Ammon's horn (tissue), 1 donor: ENCODE measurements at regions not wholly inside any gene's neighbourhood (a gene's known extent, or its start where the extent isn't known, plus 50 kb on each side); places are given as distances from the start of the nearest gene placed in this dataset.
"Not testable (repeated sequence)": the region's sequence is repeated elsewhere in the genome, so short reads cannot be mapped to it uniquely, and the experiment has no call there.

Experiments
- DNase-seq: peaks from one replicate; pipeline ENCODE4 v3.0.0-alpha.2; 2016; ENCODE audit warnings: low spot score

DNA sequence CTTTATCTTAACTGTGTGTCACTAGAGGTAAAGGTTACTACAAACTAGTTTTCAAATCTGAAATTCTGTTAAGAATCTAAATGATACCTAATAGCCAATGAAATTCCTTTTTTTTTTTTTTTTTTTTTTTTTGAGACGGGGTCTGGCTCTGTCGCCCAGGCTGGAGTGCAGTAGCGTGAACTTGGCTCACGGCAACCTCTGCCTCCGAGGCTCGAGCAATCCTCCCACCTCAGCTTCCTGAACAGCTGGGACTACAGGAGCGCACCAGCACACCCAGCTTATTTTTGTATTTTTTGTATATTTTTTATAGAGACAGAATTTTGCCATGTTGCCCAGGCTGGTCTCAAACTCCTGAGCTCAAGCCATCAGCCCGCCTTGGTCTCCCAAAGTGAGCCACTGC is 160.3 kb upstream of the NEBL start:
- no peak for DNase-seq

- no peak for DNase-seq
These were observed 159.3 kb upstream of the NEBL start for GRCh38 chr10:21056461-21056860.

DNA sequence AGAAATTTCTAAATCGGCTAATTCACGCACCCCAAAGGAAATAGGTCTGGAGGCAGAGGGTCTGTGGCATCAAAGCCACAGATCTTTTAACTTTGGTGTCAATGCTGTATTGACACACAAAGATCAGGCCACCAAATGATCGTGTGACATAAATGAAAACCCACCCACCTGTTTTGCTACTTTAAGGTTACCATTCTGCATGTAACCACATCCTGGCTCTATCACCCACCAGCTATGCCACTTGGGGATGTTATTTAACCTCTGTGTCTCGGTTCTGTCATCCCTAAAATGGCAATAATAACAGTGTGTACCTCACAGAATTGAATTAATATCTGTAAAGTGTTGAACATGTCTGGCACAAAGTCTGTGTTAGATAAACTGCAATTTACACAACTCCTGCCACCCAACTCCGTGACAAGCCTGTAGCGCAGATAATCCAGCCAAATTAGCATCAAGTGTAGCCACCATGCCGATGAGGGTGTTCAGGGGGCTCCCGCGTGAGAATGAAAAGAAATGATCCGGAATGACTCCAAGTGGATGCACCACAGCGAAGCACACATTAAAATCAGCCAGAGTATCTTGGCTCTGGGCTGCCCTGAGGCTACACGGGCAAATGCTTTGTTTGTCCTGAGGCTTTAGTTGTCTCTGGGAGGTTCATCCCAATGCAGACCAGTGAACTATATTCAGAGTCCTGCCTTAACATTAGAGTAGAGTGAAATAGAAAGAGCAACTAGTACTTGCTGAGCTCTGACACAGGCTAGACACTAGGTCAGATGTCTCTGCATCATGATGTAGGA is 158.4 kb upstream of the NEBL start:
- DNase-seq = no peak

DNA sequence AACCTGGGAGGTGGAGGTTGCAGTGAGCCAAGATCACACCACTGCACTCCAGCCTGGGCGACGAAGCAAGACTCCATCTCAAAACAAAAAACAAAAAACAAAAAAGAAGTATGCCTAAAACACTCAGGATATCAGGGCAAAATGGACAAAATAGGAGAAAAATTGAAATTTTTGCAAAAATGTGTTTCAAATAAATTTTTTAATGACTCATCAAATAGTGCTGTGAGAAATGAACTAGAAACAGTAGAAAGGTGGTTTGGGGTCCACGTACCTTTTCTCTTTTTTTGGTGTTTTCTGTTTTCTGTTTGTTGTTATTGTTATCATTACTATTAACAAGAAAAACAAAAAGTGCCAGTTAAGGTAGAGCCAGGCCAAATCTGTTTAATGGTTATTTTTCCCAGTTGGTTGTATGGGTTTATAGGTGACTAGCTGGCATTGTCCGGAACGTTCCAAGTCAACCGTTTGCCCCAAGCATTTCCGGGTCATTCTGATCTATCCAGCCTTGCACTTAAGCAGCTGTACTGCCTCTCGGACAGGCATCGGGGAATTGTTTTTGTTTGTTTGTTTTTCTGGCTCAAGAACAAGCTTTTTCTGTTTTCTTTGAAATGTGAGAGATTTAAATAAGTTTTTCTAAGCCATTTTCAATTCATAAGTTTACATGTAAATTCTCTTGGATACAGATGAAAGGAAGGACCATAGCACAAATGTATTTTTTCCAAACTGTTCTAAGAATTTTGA is 157.0 kb upstream of the NEBL start:
- no peak for DNase-seq

- no peak for DNase-seq
These were observed 155.6 kb upstream of the NEBL start for GRCh38 chr10:21052709-21053104.

DNA sequence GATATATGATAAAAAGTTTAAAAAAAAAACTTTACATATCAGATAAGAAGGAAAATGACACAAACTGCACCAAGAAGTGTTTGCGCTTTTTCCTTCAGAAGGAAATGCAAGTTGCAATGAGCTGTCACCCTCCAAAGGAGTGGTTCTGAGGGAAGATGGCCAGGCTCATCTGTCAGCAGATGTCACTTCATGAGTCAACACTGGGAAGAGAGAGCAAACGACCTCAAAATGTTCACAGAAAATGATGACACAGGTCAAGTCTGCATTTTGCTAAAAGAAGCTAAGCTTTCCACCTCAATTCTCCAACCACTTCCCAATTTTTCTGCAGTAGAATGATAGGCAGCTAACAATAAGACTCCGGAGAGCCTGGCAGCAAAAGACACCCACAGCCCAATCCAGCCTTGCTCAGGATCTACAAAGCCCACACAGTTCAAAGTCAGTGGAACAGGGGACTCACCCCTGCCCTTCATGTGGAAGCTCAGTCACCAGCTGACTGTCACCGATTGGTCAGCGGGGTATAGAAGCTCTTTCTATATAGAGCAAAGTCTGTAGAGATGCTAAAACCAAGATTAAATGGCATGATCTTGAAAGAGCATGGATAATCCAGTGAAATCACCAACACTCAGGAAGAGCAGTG is 155.1 kb upstream of the NEBL start:
- no peak for DNase-seq

DNA sequence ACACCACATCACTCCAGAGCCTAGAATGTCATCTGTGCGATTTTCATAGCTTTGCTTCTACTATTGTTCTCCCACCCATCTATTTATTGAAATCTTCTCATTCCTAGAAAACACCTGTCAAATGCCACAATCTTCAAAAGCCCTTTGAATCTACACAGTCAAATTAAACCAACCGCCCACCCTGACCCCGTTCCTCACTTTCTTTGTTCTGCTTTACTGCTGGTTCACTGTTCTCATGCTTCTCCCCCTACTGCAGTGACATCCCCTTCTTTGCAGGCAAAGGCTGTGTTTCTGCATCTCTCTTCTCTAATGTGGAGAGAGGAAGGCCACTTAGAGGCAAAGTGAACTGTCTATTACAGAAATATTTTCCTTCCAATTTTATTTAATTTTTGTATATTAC is 152.4 kb upstream of the NEBL start:
- DNase-seq = no peak

DNA sequence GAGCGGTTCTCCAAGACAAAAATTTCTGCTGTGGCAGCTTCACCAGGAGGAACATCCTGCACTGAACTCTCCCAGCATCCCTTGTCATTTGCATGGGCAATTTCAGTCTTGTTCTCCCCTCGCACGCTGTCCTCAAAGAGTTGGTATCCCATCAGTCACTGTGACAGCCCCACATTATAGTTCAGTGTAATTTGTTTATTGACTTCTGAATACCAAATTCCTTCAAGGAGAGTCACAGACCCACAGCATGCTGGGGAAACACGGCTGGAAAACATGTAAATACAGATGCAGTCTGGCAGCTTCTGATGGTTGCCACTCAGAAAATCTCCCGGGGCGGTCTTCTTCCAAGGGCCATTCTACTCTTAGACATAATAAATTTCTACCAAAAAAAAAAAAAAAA is 151.0 kb upstream of the NEBL start:
- DNase-seq = no peak

DNA sequence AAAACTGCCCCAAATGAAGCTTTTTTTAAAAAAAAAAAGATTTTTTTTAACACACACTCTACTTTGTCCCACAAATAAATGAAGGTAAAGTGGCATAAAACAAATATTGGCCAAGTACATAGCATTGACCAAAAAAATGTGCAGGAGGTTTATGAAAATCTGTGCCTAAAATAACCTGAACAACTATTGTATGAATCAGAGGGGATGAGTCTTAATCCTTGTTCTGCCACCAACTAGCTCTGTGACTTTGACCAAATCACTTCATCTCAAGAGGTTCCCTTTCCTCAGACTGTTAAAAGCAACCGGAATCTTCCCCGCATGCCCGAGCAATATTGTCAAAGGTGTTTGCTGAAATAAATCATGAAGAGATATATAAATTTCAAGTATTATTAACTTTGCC is 150.4 kb upstream of the NEBL start:
- no peak for DNase-seq

- no peak for DNase-seq
These were observed 150.0 kb upstream of the NEBL start for GRCh38 chr10:21047096-21047495.

GRCh38 chr10:21043044-21043443 is 145.9 kb upstream of the NEBL start:
- no peak for DNase-seq

GRCh38 chr10:21042536-21042935 is 145.4 kb upstream of the NEBL start:
- DNase-seq = no peak

DNA sequence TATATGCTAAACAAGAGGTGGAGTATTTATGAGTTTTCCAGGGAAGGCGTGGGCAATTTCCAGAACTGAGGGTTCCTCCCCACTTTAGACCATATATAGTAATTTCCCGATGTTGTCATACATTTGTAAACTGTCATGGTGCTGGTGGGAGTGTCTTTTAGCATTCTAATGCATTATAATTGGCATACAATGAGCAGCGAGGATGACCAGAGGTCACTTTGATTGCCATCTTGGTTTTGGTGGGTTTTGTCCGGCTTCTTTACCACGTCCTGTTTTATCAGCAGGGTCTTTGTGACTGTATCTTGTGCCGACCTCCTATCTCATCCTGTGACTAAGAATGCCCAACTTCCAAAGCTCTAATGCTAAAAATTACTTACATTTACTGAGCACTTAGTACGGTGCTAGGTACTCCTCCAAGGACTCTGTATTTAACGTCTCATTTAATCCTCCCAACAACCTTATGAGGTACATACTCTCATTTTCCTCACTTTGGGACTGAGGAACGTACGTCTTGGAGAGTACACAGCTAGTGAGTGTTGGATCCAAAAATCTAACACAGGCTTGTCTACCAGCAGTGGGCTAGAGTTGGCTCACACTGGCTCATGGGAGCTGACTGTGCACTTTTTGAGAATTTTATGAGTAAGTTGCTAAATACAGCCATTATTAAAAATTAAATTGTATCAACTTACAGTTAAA is 144.8 kb upstream of the NEBL start:
- DNase-seq = no peak

DNA sequence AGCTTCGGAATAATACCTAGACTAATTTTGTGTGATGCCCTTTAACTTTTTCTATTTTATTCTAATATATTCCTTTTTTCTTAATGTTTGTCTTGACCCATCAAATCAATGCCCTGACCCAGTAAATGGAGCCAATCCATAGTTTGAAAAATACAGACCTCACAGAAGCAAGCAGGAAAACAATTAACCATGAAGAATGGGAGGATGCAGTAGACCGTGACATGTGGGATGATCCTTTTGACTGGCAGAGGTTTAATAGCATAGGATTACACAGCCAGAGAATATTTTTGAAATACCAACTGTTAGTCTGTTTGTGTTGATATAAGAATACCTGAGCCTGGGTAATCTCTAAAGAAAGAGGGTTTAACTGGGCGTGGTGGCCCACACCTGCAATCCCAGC is 142.6 kb upstream of the NEBL start:
- DNase-seq = no peak

DNA sequence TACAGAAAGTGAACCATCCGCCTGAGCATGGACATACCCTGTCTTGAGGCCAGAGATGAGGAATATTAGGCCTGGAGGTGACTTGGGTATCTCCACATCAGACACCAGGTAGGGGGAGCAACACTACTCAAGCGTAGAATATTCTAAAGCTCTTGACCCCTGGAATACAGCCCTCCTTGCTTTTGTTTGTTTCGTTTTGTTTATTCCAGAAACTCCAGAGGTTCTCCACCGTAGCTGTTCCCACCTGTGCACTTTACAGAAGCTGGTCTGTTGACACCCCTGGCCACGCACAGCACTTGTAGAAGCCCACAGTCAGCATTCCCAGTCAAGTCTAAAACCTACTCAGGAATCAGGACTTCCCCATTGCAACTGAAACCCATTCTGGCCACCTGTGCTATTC is 139.6 kb upstream of the NEBL start:
- no peak for DNase-seq

DNA sequence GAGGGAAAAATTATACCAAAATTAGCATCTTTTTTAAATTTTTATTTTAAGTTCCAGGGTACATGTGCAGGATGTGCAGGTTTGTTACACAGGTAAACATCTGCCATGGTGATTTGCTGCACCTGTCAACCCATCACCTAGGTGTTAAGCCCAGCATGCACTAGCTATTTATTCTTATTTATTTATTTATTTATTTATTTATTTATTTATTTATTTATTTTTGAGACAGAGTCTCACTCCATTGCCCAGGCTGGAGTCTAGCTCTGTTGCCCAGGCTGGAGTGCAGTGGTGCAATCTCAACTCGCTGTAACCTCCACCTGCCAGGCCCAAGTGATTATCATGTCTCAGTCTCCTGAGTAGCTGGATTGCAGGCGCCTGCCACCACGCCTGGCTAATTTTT is 137.7 kb upstream of the NEBL start:
- not testable (repeated sequence) for DNase-seq

DNA sequence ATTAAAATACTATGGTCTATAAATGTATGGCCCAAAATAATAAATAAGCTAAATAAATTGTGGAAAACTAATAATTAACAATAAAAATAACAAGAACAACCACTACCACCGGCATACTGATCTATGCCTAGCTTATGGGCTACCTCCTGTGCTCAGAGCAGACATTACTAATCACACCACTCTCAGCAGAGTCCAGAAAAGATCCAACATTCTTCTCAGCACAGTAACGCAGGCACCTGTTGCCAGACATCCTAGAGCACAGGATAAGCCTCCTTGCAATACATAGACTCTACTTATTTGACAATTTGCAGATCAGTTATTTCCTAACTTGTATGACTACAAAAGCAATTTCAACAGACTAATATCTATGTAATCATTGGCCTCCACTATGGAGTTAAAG is 137.1 kb upstream of the NEBL start:
- no peak for DNase-seq

DNA sequence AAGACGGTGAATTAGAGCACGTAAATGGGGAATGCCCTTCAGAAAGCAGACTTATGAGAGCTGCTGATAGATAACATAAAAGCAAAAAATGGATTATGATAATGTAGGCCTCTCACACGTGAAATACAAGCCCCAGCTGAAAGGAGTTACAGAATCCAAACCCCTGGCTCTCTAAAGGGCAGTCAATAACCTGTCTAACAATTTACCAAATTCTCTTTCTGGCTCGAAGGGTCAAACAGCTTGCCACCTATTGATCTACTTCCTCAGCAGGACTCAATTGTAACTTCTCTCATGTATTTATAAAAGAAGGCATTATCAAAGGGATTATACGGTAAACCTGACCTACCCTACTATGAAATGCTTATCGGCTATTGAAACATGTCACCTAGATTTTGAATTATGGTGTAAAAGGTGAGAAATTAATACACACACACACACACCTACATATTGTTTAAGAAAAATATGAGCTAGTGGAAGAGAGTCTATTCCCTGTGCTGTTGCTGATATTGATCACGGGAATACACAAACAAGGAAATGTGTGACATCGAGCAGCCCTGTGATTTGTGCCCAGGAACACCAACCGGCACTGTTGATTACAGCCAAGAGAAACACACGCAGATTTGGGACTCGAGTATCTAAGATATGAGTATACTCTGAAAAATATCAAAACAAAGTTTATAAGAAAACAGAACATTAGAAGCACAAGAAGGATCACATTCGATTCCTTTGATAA is 135.6 kb upstream of the NEBL start:
- no peak for DNase-seq

GRCh38 chr10:21031232-21031795 is 134.2 kb upstream of the NEBL start:
- peak; percentile 58 for DNase-seq

GRCh38 chr10:21030091-21030490 is 133.0 kb upstream of the NEBL start:
- DNase-seq = no peak

GRCh38 chr10:21022821-21023220 is 125.7 kb upstream of the NEBL start:
- no peak for DNase-seq
